SK-N-SH (cell line): ENCODE measurements at regions not wholly inside any gene's neighbourhood (a gene's known extent, or its start where the extent isn't known, plus 50 kb on each side); places are given as distances from the start of the nearest gene placed in this dataset.

ENCODE experiments used
- CTCF ChIA-PET: fragments of 300-600, 350-600 bp; formaldehyde crosslinking; extraction: SDS; loops from one replicate; lab custom pipeline; 2021; lab: Yijun Ruan, JAX
- POLR2A ChIA-PET: fragments of 350-600 bp; sonication (Branson Sonifier 250); formaldehyde crosslinking; extraction: SDS; loops from one replicate; lab custom pipeline; 2020; ENCODE audit warnings: antibody characterized with exemption, inconsistent platforms; lab: Yijun Ruan, JAX
- DNase-seq: peaks from one replicate; pipeline ENCODE4 v3.0.0; 2012
- H2AFZ ChIP-seq: fragments of 200-600 bp; sonication (generic); 2 replicates; pipeline ENCODE4 v1.8.1; 2016; ENCODE audit warnings: antibody characterized with exemption, mild to moderate bottlenecking, low read depth
- H3F3A ChIP-seq: fragments of 200-600 bp; sonication (generic); replicated peaks from 2 replicates; pipeline ENCODE3; 2016; ENCODE audit warnings: antibody characterized with exemption, mild to moderate bottlenecking; ENCODE audit not compliant: insufficient read depth
- H3K27ac ChIP-seq, 2 experiments: fragments of 200-500 bp in 1 of 2; fragments of 200-600 bp in 1 of 2; sonication (Bioruptor generic) in 1 of 2; sonication (generic), shearing (Covaris generic) in 1 of 2; 2 replicates each; pipeline versions ENCODE4 v1.5.1 to v1.6.1; 2014 to 2016; ENCODE audit warnings: low read depth in 2 of 2, inconsistent platforms in 1 of 2, low read length in 1 of 2, mild to moderate bottlenecking in 1 of 2, mixed read lengths in 1 of 2
- H3K27me3 ChIP-seq: fragments of 200-600 bp; sonication (generic), shearing (Covaris generic); 2 replicates; pipeline ENCODE4 v1.6.1; 2016; ENCODE audit warnings: mixed run types; ENCODE audit not compliant: insufficient read depth
- H3K36me3 ChIP-seq, 2 experiments: fragments of 200-500 bp in 1 of 2; fragments of 200-600 bp in 1 of 2; sonication (Bioruptor generic) in 1 of 2; sonication (generic) in 1 of 2; replicated peaks in 1 of 2; 2 replicates each; pipeline versions ENCODE3 to v1.5.1; 2014 to 2016; ENCODE audit warnings: low read length in 1 of 2, mild to moderate bottlenecking in 1 of 2; ENCODE audit not compliant: insufficient read depth in 2 of 2, control insufficient read depth in 1 of 2
- H3K4me1 ChIP-seq, 2 experiments: fragments of 200-500 bp in 1 of 2; fragments of 200-600 bp in 1 of 2; sonication (Bioruptor generic) in 1 of 2; sonication (generic), shearing (Covaris generic) in 1 of 2; 2 replicates each; pipeline versions ENCODE4 v1.5.1 to v1.6.1; 2014 to 2016; ENCODE audit warnings: low read depth in 1 of 2, low read length in 1 of 2, mixed run types in 1 of 2; ENCODE audit not compliant: insufficient read depth in 2 of 2, control insufficient read depth in 1 of 2
- H3K4me2 ChIP-seq: fragments of 200-600 bp; sonication (generic), shearing (Covaris generic); 2 replicates; pipeline ENCODE4 v1.6.1; 2017; ENCODE audit warnings: mixed run types
- H3K4me3 ChIP-seq, 2 experiments: fragments of 200-500 bp in 1 of 2; fragments of 200-600 bp in 1 of 2; sonication (Bioruptor generic) in 1 of 2; sonication (generic), shearing (Covaris generic) in 1 of 2; 2 replicates each; pipeline versions ENCODE4 v1.5.1 to v1.8.1; 2014 to 2016; ENCODE audit warnings: low read depth in 2 of 2, inconsistent platforms in 1 of 2, low read length in 1 of 2, mild to moderate bottlenecking in 1 of 2, mixed read lengths in 1 of 2, moderate library complexity in 1 of 2
- H3K79me2 ChIP-seq: fragments of 200-600 bp; sonication (generic); 2 replicates; pipeline ENCODE4 v1.8.1; 2017; ENCODE audit warnings: mild to moderate bottlenecking; ENCODE audit not compliant: insufficient read depth
- H3K9ac ChIP-seq: fragments of 200-600 bp; sonication (generic); 2 replicates; pipeline ENCODE4 v1.6.1; 2017; ENCODE audit warnings: mixed run types
- H3K9me2 ChIP-seq: fragments of 200-600 bp; sonication (generic); 2 replicates; pipeline ENCODE4 v1.6.1; 2017; ENCODE audit warnings: mixed run types
- H3K9me3 ChIP-seq: fragments of 200-600 bp; sonication (generic); 2 replicates; pipeline ENCODE4 v1.6.1; 2017; ENCODE audit warnings: mixed run types, mild to moderate bottlenecking, moderate library complexity
- H4K20me1 ChIP-seq: fragments of 200-600 bp; sonication (generic); 2 replicates; pipeline ENCODE4 v1.6.1; 2017; ENCODE audit warnings: mild to moderate bottlenecking, mixed run types; ENCODE audit not compliant: insufficient read depth
- CHD2 ChIP-seq: fragments of 150-350 bp; IDR thresholded peaks from 2 replicates; pipeline ENCODE4 v1.6.1; 2018; ENCODE audit warnings: low read length; ENCODE audit not compliant: partially characterized antibody
- ELF1 ChIP-seq: IDR thresholded peaks from 2 replicates; pipeline ENCODE4 v1.4.0; 2012
- EP300 ChIP-seq, 2 experiments: IDR thresholded peaks; 2 replicates each; pipeline versions ENCODE4 v1.4.0 to v1.6.1; 2012; ENCODE audit warnings: borderline replicate concordance in 1 of 2, low read depth in 1 of 2, low read length in 1 of 2
- EZH2phosphoT487 ChIP-seq: fragments of 200-600 bp; sonication (generic); IDR thresholded peaks from 2 replicates; pipeline ENCODE4 v1.6.1; 2017; ENCODE audit warnings: low read depth, mixed run types, mild to moderate bottlenecking, antibody characterized with exemption, moderate library complexity, borderline replicate concordance
- FOSL2 ChIP-seq: IDR thresholded peaks from 2 replicates; pipeline ENCODE4 v1.4.0; 2012; ENCODE audit warnings: low read depth, mild to moderate bottlenecking, moderate library complexity, borderline replicate concordance
- FOXJ3 ChIP-seq: sonication (generic); formaldehyde crosslinking; IDR thresholded peaks from 2 replicates; pipeline ENCODE4 v1.5.1; 2020; ENCODE audit warnings: mild to moderate bottlenecking, missing genetic modification reagents
- GABPA ChIP-seq: IDR thresholded peaks from 2 replicates; pipeline ENCODE4 v1.4.0; 2012; ENCODE audit warnings: low read depth, mild to moderate bottlenecking
- JUND ChIP-seq: IDR thresholded peaks from 2 replicates; pipeline ENCODE4 v1.4.0; 2012
- MEF2A ChIP-seq: IDR thresholded peaks from 2 replicates; pipeline ENCODE4 v1.4.0; 2012; ENCODE audit warnings: low read depth, borderline replicate concordance
- MXI1 ChIP-seq: IDR thresholded peaks from 2 replicates; pipeline ENCODE4 v1.6.1; 2012; ENCODE audit warnings: mild to moderate bottlenecking, low read depth, low read length, improper control_type of control experiment
- NRF1 ChIP-seq: IDR thresholded peaks from 2 replicates; pipeline ENCODE4 v1.6.1; 2012; ENCODE audit warnings: low read depth, mild to moderate bottlenecking, low read length
- RAD21 ChIP-seq: IDR thresholded peaks from 2 replicates; pipeline ENCODE4 v1.6.1; 2012; ENCODE audit warnings: mild to moderate bottlenecking, low read length
- SIN3A ChIP-seq: IDR thresholded peaks from 2 replicates; pipeline ENCODE4 v1.6.1; 2012; ENCODE audit warnings: low read depth, mild to moderate bottlenecking, low read length, moderate library complexity, borderline replicate concordance
- TAF1 ChIP-seq: IDR thresholded peaks from 2 replicates; pipeline ENCODE4 v1.6.1; 2012; ENCODE audit warnings: low read depth, mild to moderate bottlenecking, low read length, moderate library complexity, borderline replicate concordance
- TEAD4 ChIP-seq: IDR thresholded peaks from 2 replicates; pipeline ENCODE4 v1.4.0; 2012; ENCODE audit warnings: mild to moderate bottlenecking, borderline replicate concordance; ENCODE audit not compliant: insufficient read depth
- USF1 ChIP-seq: IDR thresholded peaks from 2 replicates; pipeline ENCODE4 v1.4.0; 2012; ENCODE audit warnings: low read depth, borderline replicate concordance
- USF2 ChIP-seq: fragments of 150-350 bp; IDR thresholded peaks from 2 replicates; pipeline ENCODE4 v1.6.1; 2017; ENCODE audit warnings: antibody characterized with exemption, low read length, low read depth, borderline replicate concordance
- ZBTB33 ChIP-seq: IDR thresholded peaks from 2 replicates; pipeline ENCODE4 v1.4.0; 2012; ENCODE audit warnings: low read depth, borderline replicate concordance
- WGBS: methylation state at CpG from one replicate; pipeline ENCODE4 v1.1.6; 2017; ENCODE audit warnings: low lambda C conversion rate; 5-methylcytosine and 5-hydroxymethylcytosine counted together

GRCh38 chr1:82790556-82790955 lies 989.8 kb downstream of the ADGRL2 start:
- H3K27ac ChIP-seq, result no peak overlapping the region
- no peak for DNase-seq
- no peak overlapping the region for H3K9ac ChIP-seq
- TF ChIP-seq USF2 (no peak), SIN3A (no peak), JUND (no peak), FOXJ3 (CRISPR knock-in tag) (no peak), ELF1 (no peak), MXI1 (no peak), MEF2A (no peak), NRF1 (no peak), EZH2phosphoT487 (no peak), ZBTB33 (no peak), EP300 (IDR thresholded peaks at IDR 0.05; ENCODE audit: borderline replicate concordance in 1 of 2, low read depth in 1 of 2, low read length in 1 of 2) (no peak), GABPA (no peak), FOSL2 (no peak), CHD2 (no peak), RAD21 (no peak), USF1 (no peak), TAF1 (no peak), TEAD4 (no peak)
- H3K9me2 ChIP-seq, result no peaks in the 10 kb centered on the region
- H2AFZ ChIP-seq, result no peak overlapping the region
- CTCF ChIA-PET, result no interaction called here
- H3K4me1 ChIP-seq, result peaks cover 0 to 2% of the 10 kb centered on the region in 2 experiments; a peak in 2 of 4 replicates
- H3K4me3 ChIP-seq, result no peak overlapping the region
- H3K79me2 ChIP-seq, result no peaks in the 10 kb centered on the region
- WGBS, result 11% methylated on average over 1 of the region's 1 CpG
- no peaks in the 10 kb centered on the region for H3K27me3 ChIP-seq
- POLR2A ChIA-PET, result no interaction called here
- no peaks in the 10 kb centered on the region for H3F3A ChIP-seq
- H3K36me3 ChIP-seq, result no peaks in the 10 kb centered on the region
- no peaks in the 10 kb centered on the region for H4K20me1 ChIP-seq
- no peak overlapping the region for H3K4me2 ChIP-seq
- no peaks in the 10 kb centered on the region for H3K9me3 ChIP-seq
